HepG2 (cell line): ENCODE measurements at regions not wholly inside any gene's neighbourhood (a gene's known extent, or its start where the extent isn't known, plus 50 kb on each side); places are given as distances from the start of the nearest gene placed in this dataset.

Experiments
- ATAC-seq: fragments of 200-7000 bp; cut with Tn5 transposase; 3 replicates; pipeline ENCODE4 v1.9.1; 2020; ENCODE audit warnings: mild to moderate bottlenecking, moderate library complexity
- BruUV-seq: library from RNA; stranded (reverse); fragments of 400-500 nt; replicated peaks from 2 replicates; lab custom pipeline; 2021; lab: Mats Ljungman, UMichigan
- CTCF ChIA-PET: fragments of 300-600 bp; formaldehyde crosslinking; extraction: SDS; loops from one replicate; lab custom pipeline; 2021; ENCODE audit warnings: low total read pairs, inconsistent platforms, low intra/inter-chr PET ratio; lab: Yijun Ruan, JAX
- POLR2A ChIA-PET: fragments of 350-600 bp; sonication (Branson Sonifier 250); formaldehyde crosslinking; loops from one replicate; lab custom pipeline; 2020; ENCODE audit warnings: antibody characterized with exemption, inconsistent platforms; lab: Yijun Ruan, JAX
- DNase-seq: peaks from one replicate; pipeline ENCODE4 v3.0.0-alpha.2; 2015; ENCODE audit warnings: low spot score
- FAIRE-seq: peaks from 3 replicates; lab custom pipeline; 2011; peaks lifted over from hg19 to GRCh38; lab: Jason Lieb, UNC
- H2AFZ ChIP-seq: one replicate; pipeline ENCODE4 v1.6.1; 2011; ENCODE audit warnings: low read length, inconsistent platforms
- H3K27ac ChIP-seq: fragments of 300-600 bp; 3 replicates; pipeline ENCODE4 v1.8.0; 2011; ENCODE audit warnings: mixed run types, mild to moderate bottlenecking, mixed read lengths, low read length, inconsistent platforms; ENCODE audit not compliant: insufficient read depth; ENCODE audit errors: extremely low read length
- H3K27me3 ChIP-seq, 2 experiments: fragments of 200-600 bp in 1 of 2; 2 replicates in 1 of 2; 3 replicates in 1 of 2; pipeline versions ENCODE4 v1.6.0 to v1.8.0; 2011; ENCODE audit warnings: low read length in 2 of 2, mild to moderate bottlenecking in 2 of 2, moderate library complexity in 2 of 2, inconsistent platforms in 1 of 2; ENCODE audit not compliant: insufficient read depth in 2 of 2, control insufficient read depth in 1 of 2
- H3K36me3 ChIP-seq, 2 experiments: fragments of 200-600 bp in 1 of 2; replicated peaks in 1 of 2; 2 replicates in 1 of 2; 3 replicates in 1 of 2; pipeline versions ENCODE4 v1.5.1 to v1.8.0; 2011; ENCODE audit warnings: low read length in 2 of 2, inconsistent platforms in 1 of 2; ENCODE audit not compliant: insufficient read depth in 2 of 2, control insufficient read depth in 1 of 2
- H3K4me1 ChIP-seq: 2 replicates; pipeline ENCODE4 v1.5.1; 2012; ENCODE audit warnings: low read length, inconsistent platforms; ENCODE audit not compliant: insufficient read depth
- H3K4me2 ChIP-seq: 2 replicates; pipeline ENCODE4 v1.6.0; 2011; ENCODE audit warnings: low read depth, low read length, inconsistent platforms
- H3K4me3 ChIP-seq, 3 experiments: fragments of 200-600 bp in 1 of 3; sonication (generic), shearing (Covaris generic) in 1 of 3; replicated peaks in 1 of 3; 2 replicates each; pipeline ENCODE4 v1.5.1; 2011 to 2016; ENCODE audit warnings: low read length in 3 of 3, inconsistent platforms in 2 of 3, low read depth in 2 of 3, mild to moderate bottlenecking in 2 of 3, control low read depth in 1 of 3, mixed read lengths in 1 of 3; ENCODE audit not compliant: insufficient read depth in 1 of 3
- H3K79me2 ChIP-seq: one replicate; pipeline ENCODE4 v1.6.1; 2011; ENCODE audit warnings: low read length, inconsistent platforms; ENCODE audit not compliant: insufficient read depth
- H3K9ac ChIP-seq: 2 replicates; pipeline ENCODE4 v1.6.0; 2011; ENCODE audit warnings: mild to moderate bottlenecking, low read depth, low read length, inconsistent platforms; ENCODE audit not compliant: insufficient read depth
- H3K9me3 ChIP-seq: 2 replicates; pipeline ENCODE4 v1.5.1; 2012; ENCODE audit warnings: mild to moderate bottlenecking, low read length
- H4K20me1 ChIP-seq: 2 replicates; pipeline ENCODE4 v1.6.0; 2011; ENCODE audit warnings: inconsistent platforms, mild to moderate bottlenecking, low read length, moderate library complexity; ENCODE audit not compliant: insufficient read depth
- SNRNP70 ChIP-seq: fragments of 200-400 bp; formaldehyde crosslinking; IDR thresholded peaks from 2 replicates; pipeline ENCODE4 v1.6.1; 2017; ENCODE audit warnings: mild to moderate bottlenecking, low read depth, low read length, moderate library complexity
- SP4 ChIP-seq: sonication (generic); formaldehyde crosslinking; IDR thresholded peaks from 2 replicates; pipeline ENCODE4 v1.8.1; 2023; ENCODE audit warnings: mild to moderate bottlenecking, missing genetic modification reagents
- ZNF260 ChIP-seq: sonication (generic); formaldehyde crosslinking; IDR thresholded peaks from 2 replicates; pipeline ENCODE4 v1.4.0; 2020; ENCODE audit warnings: missing genetic modification reagents, low read depth, mild to moderate bottlenecking, borderline replicate concordance
- ZNF441 ChIP-seq: sonication (generic); formaldehyde crosslinking; IDR thresholded peaks from 2 replicates; pipeline ENCODE4 v1.7.0; 2021; ENCODE audit warnings: missing genetic modification reagents, borderline replicate concordance
- ZNF724P ChIP-seq: sonication (generic); formaldehyde crosslinking; IDR thresholded peaks from 2 replicates; pipeline ENCODE4 v1.8.0; 2022; ENCODE audit warnings: missing genetic modification reagents, borderline replicate concordance
- WGBS: methylation state at CpG from one replicate; pipeline ENCODE4 v1.1.6; 2017; ENCODE audit warnings: low lambda C conversion rate; 5-methylcytosine and 5-hydroxymethylcytosine counted together
- in situ Hi-C: cut with HindIII; loops from 2 replicates; pipeline ENCODE4 v1.10.0; 2017; ENCODE audit warnings: low pct_unique_long_range_greater_than_20kb; ENCODE audit not compliant: extremely low pct_ligation_motif_present
- intact Hi-C: fragments of 100-400 bp; cut with micrococcal nuclease; formaldehyde crosslinking; loops from one replicate; pipeline ENCODE4 v1.10.0; 2022; ENCODE audit not compliant: unreplicated experiment
- TF ChIP-seq, protein P1 (sequence below): sonication (generic); formaldehyde crosslinking; IDR thresholded peaks from 2 replicates; pipeline ENCODE4 v1.5.0; 2020; ENCODE audit warnings: mild to moderate bottlenecking, missing genetic modification reagents, borderline replicate concordance
- TF ChIP-seq, protein P2 (sequence below): sonication (generic); formaldehyde crosslinking; IDR thresholded peaks from 2 replicates; pipeline ENCODE4 v1.5.1; 2020; ENCODE audit warnings: missing genetic modification reagents, mild to moderate bottlenecking, borderline replicate concordance

DNA sequence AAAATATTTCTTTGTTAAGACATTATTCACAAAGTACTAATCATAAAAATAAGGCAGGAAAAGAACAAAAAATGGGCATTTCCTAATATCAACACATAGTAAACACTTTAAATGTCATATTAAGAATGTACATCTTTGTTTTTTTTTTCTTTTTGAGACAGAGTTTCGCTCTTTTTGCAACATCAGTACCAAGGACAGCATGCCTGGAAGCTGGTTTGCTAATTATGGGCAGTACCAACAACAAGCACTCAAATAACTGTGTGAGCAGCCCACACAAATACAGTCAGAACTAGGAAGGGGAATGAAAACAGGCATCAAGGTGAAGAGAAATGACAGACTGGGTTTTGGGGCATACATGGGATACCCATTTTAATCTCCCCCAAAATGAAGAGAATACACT lies 788.0 kb upstream of the SLITRK1 start (continued):
- TF ChIP-seq, protein P1, sequence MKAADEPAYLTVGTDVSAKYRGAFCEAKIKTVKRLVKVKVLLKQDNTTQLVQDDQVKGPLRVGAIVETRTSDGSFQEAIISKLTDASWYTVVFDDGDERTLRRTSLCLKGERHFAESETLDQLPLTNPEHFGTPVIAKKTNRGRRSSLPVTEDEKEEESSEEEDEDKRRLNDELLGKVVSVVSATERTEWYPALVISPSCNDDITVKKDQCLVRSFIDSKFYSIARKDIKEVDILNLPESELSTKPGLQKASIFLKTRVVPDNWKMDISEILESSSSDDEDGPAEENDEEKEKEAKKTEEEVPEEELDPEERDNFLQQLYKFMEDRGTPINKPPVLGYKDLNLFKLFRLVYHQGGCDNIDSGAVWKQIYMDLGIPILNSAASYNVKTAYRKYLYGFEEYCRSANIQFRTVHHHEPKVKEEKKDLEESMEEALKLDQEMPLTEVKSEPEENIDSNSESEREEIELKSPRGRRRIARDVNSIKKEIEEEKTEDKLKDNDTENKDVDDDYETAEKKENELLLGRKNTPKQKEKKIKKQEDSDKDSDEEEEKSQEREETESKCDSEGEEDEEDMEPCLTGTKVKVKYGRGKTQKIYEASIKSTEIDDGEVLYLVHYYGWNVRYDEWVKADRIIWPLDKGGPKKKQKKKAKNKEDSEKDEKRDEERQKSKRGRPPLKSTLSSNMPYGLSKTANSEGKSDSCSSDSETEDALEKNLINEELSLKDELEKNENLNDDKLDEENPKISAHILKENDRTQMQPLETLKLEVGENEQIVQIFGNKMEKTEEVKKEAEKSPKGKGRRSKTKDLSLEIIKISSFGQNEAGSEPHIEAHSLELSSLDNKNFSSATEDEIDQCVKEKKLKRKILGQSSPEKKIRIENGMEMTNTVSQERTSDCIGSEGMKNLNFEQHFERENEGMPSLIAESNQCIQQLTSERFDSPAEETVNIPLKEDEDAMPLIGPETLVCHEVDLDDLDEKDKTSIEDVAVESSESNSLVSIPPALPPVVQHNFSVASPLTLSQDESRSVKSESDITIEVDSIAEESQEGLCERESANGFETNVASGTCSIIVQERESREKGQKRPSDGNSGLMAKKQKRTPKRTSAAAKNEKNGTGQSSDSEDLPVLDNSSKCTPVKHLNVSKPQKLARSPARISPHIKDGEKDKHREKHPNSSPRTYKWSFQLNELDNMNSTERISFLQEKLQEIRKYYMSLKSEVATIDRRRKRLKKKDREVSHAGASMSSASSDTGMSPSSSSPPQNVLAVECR (CRISPR knock-in tag) = no peak

DNA sequence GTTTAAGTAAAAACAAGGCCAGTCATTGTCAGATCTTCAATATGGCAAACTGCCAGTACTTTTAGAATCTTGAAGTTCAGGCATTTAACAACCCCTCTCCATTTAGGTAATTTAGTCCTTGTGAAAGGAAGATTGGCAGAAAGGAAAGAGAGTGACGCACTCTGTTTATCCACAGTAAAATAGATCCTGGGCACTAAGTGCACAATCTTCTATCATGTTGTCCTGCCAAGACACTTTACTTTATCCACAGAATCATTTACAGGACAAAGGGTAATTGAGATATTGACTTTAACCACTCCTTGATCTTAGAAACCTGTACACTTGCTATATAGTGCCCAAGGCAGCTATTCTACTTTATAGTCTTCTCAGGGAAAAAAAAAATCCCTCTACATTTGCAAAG lies 786.4 kb upstream of the SLITRK1 start:
- H3K9me3 ChIP-seq = no peaks in the 10 kb centered on the region
- BruUV-seq = no TSS peak
- no peak overlapping the region for H3K9ac ChIP-seq
- no peak overlapping the region for H2AFZ ChIP-seq
- TF ChIP-seq SP4 (CRISPR knock-in tag) (no peak), ZNF260 (CRISPR knock-in tag) (no peak), ZNF441 (CRISPR knock-in tag) (no peak), ZNF724P (CRISPR knock-in tag) (no peak), SNRNP70 (no peak)
- TF ChIP-seq, protein P2, sequence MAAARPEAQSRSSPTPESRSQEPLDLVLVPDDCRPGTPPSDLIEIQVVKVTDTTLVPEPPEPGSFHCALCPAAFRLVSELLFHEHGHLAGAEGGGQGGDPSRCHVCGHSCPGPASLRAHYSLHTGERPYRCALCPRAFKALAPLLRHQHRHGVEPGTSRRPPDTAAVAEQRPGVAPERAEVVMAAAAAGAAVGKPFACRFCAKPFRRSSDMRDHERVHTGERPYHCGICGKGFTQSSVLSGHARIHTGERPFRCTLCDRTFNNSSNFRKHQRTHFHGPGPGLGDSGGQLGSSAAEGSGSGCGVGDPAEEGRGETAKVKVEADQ (CRISPR knock-in tag) = no peak
- TF ChIP-seq, all 625 proteins: peak for 0
- H3K27ac ChIP-seq = no peak overlapping the region
- ChIA-PET CTCF (no interaction called here), POLR2A (no interaction called here)
- intact Hi-C loops = no loop called here
- in situ Hi-C loops = no loop called here
- H4K20me1 ChIP-seq = no peaks in the 10 kb centered on the region
- no peak for ATAC-seq
- WGBS = 50% methylated on average over 1 of the region's 1 CpG
- H3K4me3 ChIP-seq = no peak overlapping the region
- FAIRE-seq = no peak
- H3K27me3 ChIP-seq = no peaks in the 10 kb centered on the region
- H3K4me1 ChIP-seq = no peaks in the 10 kb centered on the region
- no peaks in the 10 kb centered on the region for H3K79me2 ChIP-seq
- DNase-seq = no peak
- no peak overlapping the region for H3K4me2 ChIP-seq
- no peaks in the 10 kb centered on the region for H3K36me3 ChIP-seq
